DMS53 (cell line): ENCODE measurements at regions not wholly inside any gene's neighbourhood (a gene's known extent, or its start where the extent isn't known, plus 50 kb on each side); places are given as distances from the start of the nearest gene placed in this dataset.

Source experiments
- DNase-seq: peaks from one replicate; lab custom pipeline; 2025; lab: John Stamatoyannopoulos, UW

- DNase-seq, result no peak
These were observed 64.5 kb downstream of the TUSC1 start for GRCh38 chr9:25613709-25614108.

DNA sequence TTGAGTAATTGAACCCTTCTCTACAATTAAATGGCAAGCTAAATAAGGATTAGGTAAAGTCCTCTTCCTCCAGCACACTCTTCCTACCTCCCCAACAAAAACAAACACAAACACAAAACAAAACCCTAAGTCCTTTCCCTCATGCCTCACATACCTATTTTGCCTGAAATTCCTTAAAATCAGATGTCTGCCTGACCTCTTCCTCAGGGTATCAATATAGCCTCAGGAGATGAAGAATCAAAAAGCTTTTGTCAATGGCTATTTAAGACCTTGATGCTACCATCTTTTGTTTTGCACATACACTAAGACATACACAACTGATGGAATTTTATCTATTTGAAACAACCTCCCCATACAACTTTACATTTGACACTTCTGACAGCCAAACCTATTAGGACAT lies 75.1 kb downstream of the TUSC1 start:
- DNase-seq, result no peak

GRCh38 chr9:25602400-25603044 lies 75.7 kb downstream of the TUSC1 start:
- DNase-seq, result peak; percentile 54

DNA sequence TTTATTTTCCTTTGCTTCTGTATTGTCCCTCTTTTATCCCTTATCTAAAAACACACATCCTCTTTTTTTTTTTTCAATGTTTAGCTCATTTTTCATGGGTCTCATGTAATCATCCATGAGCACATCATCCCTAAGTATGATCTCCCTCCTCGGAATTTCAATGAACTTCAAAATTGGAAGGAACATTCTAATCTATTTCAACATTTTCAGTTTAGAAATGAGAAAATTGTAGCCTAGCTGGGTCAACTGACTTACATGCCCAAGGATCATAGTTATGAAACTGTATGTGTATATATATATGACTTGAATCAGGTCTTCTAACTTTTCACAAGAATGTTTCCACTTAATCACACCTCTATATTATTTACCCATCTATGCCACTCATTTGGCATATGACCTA lies 77.7 kb downstream of the TUSC1 start:
- DNase-seq, result no peak

- no peak for DNase-seq
These were observed 93.6 kb downstream of the TUSC1 start for GRCh38 chr9:25584611-25585010.

DNA sequence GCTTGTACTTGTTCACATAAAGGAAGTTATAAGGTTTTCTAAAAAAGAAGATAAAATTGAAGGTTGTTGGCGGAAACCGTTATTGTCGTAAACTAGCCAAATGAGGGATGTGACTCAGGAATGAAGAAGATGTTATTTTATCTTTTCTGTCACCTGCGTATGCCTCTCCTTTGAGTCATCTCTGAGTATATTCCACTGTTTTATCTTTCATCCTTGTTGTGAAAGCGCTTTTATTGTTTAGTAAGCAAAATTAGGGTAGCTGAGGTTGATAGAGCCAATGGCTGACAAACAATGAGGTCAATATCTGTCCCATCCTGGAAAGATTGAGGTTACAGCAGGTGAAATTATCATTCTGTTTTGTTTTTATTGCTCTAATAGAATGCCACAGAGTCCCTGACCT lies 105.0 kb downstream of the TUSC1 start:
- DNase-seq, result no peak

- DNase-seq, result no peak
These were observed 106.8 kb downstream of the TUSC1 start for GRCh38 chr9:25571491-25571890.

GRCh38 chr9:25570802-25571201 lies 107.4 kb downstream of the TUSC1 start:
- peak; percentile 4 for DNase-seq

DNA sequence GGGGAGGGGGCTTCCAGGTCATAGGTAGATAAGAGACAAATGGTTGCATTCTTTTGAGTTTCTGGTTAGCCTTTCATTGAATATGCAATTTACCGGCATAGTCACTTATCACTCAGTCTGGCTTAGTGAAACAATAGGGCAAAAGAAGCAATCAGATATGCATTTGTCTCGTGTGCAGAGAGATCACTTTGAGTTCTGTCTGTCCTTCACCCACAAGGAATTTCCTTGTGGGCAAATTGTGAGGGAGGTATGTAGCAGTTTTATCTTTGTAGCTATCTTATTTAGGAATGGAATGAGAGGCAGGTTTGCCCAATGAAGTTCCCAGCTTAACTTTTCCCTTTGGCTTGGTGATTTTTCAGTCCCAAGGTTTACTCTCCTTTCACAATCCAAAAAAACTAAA lies 116.1 kb downstream of the TUSC1 start:
- no peak for DNase-seq

DNA sequence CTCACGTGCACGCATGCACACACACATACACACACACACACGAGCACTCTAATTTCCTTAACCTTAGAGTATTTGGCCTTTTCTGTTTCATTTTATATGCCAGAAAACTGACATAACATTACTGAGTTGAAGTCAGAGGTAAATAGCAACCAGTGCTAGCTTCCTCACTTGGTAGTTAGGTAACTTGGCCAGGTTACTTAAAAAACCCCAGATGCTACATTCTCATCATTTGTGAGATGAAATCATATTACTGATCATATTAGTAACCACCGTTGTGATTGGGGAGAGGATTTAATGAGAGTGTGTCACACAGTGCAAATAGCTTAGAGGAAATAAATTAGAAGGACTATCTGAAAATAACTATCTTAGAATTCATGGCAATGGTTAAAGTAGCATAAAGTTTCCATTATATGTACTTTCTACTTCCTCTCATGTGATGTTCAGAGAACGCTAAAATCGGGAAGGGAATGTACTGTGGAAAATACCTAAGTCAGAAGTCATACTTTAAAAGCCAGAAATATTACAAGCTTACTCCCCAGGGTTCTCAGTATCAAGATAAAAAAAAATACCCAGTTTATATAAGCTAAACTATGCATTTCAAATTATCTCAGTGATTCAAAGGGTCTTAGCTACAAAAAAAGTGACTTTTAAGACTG lies 120.5 kb downstream of the TUSC1 start:
- DNase-seq, result no peak

DNA sequence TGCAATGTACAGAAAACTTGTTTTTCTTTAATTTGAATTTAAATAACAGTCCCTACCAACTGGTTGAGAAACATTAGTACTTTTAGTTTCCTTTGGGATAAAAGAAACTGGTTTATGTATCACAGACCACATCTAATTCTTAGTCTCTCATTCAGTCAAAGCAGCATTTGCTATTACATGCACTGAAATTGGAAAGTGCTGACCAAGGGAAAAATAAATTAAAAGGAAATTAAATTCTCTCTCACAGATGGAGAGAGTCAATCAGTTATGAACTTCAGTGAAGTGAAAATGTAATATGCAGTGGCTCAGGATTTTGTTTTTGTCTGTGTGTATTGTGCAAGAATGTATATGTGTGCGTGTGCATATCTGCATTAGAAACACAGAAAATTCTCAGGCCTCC lies 121.7 kb downstream of the TUSC1 start:
- no peak for DNase-seq

GRCh38 chr9:25548847-25549246 lies 129.4 kb downstream of the TUSC1 start:
- DNase-seq, result no peak

GRCh38 chr9:25543806-25544205 lies 134.4 kb downstream of the TUSC1 start:
- no peak for DNase-seq

DNA sequence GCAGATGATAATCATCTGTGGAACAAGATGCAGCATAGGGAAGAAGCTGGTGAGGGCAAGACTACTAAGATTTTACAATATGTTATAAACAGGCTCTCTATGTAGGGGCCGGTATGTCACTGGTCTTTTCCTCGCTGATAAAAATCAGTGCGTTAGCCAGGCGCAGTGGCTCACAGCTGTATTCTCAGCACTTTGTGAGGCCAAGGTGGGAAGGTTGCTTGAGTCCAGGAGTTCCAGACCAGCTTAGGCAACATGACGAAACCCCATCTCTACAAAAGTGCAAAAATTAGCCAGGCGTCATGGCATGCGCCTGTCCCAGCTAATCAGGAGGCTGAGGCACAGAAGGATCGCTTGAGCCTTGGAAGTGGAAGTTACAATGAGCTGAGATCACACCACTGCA lies 135.9 kb downstream of the TUSC1 start:
- no peak for DNase-seq

DNA sequence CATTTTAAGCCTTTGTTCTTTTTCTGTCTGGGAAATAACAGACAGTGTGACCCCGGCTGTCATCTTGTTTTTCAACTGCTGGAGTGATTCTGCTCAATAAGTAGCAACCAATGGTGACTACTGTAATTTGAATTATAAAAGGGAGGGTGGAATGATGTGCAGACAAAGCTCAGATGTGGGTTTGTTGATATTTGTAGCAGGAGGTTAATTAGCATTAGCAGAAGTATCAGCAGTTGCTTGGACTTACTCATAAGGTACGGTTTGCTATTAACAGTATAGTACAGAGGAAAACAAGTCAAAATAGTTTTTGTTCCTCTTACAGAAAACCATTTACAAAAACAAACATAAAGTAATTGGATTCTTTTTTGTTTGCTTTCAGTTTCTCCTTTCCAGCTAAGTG lies 140.4 kb downstream of the TUSC1 start:
- DNase-seq, result peak; percentile 2

DNA sequence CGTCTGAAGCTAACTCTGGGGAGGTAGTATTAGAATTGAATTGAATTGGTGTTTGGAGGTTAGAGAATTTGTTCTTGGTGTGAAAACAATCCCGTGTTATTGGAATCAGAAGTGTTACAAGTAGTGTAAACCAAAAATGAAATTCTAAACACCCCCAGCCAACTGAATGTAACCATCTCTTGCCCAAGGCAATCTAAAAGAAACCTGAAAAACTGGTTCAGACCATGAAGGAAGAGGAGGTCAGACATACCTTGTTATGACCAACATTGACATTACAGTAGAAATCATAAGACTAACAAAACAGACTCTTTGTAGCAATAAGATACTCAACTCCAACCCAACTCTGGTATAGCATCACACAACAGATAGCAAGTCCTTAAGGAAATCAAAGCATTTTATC lies 159.0 kb downstream of the TUSC1 start:
- DNase-seq, result peak; percentile 77

- no peak for DNase-seq
These were observed 160.5 kb downstream of the TUSC1 start for GRCh38 chr9:25517701-25518100.

DNA sequence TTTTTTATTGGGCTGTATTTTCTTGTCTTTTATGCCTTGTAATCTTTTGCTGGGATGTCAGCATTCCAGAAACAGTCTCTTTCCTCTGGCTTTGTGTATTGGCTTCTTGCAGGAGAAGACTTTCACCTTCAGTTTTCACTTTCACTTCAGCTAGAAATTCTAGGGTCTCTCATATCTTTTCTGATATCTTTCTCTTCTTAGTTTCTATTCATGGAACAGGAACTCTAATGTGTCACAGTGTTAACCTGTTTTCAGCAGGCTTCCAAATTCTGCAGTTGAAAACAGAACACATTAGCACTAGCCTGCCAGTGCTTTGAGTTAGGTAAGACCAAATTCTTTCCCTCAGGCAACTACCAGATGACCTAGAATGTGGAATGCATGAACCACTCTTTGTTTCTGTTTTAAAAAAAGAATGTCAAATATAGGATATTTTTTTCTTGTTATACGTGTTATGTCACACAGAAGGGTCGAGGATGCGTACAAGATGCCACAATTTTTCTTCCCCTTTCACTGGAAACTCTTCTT lies 164.7 kb downstream of the TUSC1 start:
- DNase-seq, result no peak

DNA sequence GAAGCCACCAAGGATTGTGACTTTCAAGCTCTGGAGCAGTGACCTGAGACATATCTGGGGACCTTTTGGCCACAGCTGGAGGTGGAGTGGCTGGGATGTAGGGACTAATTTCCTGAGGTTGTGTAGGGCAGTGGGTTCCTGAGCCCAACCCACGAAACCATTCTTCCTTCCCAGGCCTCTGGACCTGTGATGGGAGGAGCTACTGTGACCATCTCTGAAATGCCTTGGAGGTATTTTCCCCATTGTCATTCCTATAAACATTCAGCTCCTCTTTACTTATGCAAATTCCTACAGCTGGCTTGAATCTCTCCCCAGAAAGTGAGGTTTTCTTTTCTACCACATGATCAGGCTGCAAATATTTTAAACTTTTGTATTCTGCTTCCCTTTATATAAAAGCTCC lies 172.6 kb downstream of the TUSC1 start:
- DNase-seq, result no peak

- DNase-seq, result no peak
These were observed 196.9 kb downstream of the TUSC1 start for GRCh38 chr9:25481372-25481771.

- no peak for DNase-seq
These were observed 197.5 kb downstream of the TUSC1 start for GRCh38 chr9:25480696-25481095.

DNA sequence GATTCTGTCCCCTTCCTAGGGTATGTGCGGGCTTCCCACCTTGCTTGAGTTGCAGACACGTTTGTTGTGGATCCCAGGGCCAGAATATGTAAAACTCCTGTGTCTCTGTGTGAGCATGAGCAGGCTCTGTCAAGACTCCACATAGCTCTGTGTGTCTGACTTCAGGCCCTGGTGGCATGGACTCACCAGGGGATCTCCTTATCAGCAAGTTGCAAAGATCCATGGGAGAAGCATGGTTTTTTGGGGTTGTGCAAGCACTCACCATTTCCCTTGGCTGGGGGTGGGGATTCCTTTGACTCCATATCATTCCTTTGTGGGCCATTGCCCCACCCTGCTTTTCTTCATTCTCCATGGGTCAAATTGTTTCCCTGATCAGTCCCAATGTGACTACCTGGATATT lies 205.6 kb downstream of the TUSC1 start:
- DNase-seq, result no peak

DNA sequence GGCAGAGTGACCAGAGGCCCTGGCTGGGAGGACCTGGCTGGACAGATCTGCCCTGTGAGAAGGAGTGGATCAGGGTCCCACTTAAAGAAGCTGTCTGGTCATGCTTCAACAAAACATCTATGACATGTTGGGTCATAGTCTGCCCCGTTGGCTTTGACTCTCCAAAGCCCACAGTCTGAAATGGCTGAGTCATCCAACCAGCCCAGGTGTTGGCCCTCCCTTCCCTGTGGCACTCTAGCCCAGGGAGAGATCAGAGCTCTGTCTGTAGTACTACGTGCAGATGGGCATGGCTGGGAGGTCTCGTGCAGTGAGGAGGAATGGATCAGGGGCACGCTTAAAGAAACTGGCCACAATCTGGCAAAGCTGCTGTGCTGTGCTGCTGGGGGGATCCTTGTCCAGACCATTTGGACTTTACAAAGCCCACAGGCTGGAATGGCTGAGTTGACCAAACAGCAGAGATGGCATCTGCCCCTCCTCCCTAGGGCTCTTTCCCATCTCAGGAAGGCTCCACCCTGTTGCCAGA lies 206.1 kb downstream of the TUSC1 start:
- peak; percentile 48 for DNase-seq

DNA sequence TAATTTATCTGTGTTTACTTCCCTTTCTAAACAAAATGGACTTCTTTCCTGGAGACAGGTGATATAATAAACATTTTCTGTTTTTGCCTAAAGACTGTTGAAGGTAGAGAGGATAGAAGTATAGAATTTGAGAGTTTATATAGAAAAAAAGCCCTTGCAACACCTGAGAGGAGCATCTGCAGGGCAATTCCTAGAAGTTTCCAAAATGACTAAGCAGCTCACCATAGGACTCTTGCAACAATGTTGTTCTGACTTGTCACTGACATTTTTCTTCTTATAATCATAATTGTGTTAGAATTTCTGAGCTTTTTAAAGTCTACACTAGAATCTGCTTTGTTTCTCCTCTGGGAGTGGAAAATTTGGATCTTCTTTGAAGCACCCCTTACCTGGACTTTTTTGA lies 216.8 kb downstream of the TUSC1 start:
- no peak for DNase-seq
